ENCODE measurements at regions not wholly inside any gene's neighbourhood (a gene's known extent, or its start where the extent isn't known, plus 50 kb on each side); places are given as distances from the start of the nearest gene placed in this dataset.

- Histone ChIP-seq H3K36me3 (no peaks in the 10 kb centered on the region), H3K27ac (no peak overlapping the region), H3K4me3 (no peak overlapping the region), H3K27me3 (peaks cover 13 to 15% (median 15%) of the 10 kb centered on the region in 3 donors), H3K9me3 (no peaks in the 10 kb centered on the region), H3K4me1 (no peaks in the 10 kb centered on the region)
- in situ Hi-C loops (cut with MboI; ENCODE audit: low sequenced_read_pairs in 4 of 4) (no loop called here), intact Hi-C loops (cut with DNase I; ENCODE audit: low total_unique reads) (no loop called here)
- TF ChIP-seq CTCF (IDR thresholded peaks at IDR 0.05 in 4 of 5, conservative IDR thresholded peaks at IDR 0.05 in 1 of 5) (no peak), POLR2A (IDR thresholded peaks at IDR 0.05) (no peak)
- DNase-seq: no peak
- no peak for ATAC-seq
Measured at GRCh38 chr9:134555094-134555650, 86.4 kb upstream of the COL5A1 start.

- no peak overlapping the region for H3K4me3 ChIP-seq
- in situ Hi-C loops (cut with MboI; ENCODE audit: low sequenced_read_pairs in 4 of 4) (no loop called here), intact Hi-C loops (cut with DNase I; ENCODE audit: low total_unique reads) (no loop called here)
- peaks cover 6 to 13% (median 13%) of the 10 kb centered on the region in 3 donors for H3K27me3 ChIP-seq
- no peaks in the 10 kb centered on the region for H3K36me3 ChIP-seq
- no peaks in the 10 kb centered on the region for H3K4me1 ChIP-seq
- ATAC-seq (no peak), DNase-seq (no peak)
- TF ChIP-seq CTCF (IDR thresholded peaks at IDR 0.05 in 4 of 5, conservative IDR thresholded peaks at IDR 0.05 in 1 of 5) (no peak), POLR2A (IDR thresholded peaks at IDR 0.05) (no peak)
- H3K9me3 ChIP-seq: no peaks in the 10 kb centered on the region
- no peak overlapping the region for H3K27ac ChIP-seq
Measured at GRCh38 chr9:134556531-134557068, 85.0 kb upstream of the COL5A1 start.

GRCh38 chr9:134557331-134557730 is 84.3 kb upstream of the COL5A1 start:
- no peaks in the 10 kb centered on the region for H3K9me3 ChIP-seq
- TF ChIP-seq POLR2A (IDR thresholded peaks at IDR 0.05) (no peak), CTCF (IDR thresholded peaks at IDR 0.05 in 4 of 5, conservative IDR thresholded peaks at IDR 0.05 in 1 of 5) (no peak)
- H3K36me3 ChIP-seq: no peaks in the 10 kb centered on the region
- in situ Hi-C loops (cut with MboI; ENCODE audit: low sequenced_read_pairs in 4 of 4): no loop called here
- H3K27me3 ChIP-seq: peaks cover 6 to 13% (median 13%) of the 10 kb centered on the region in 3 donors
- intact Hi-C loops (cut with DNase I; ENCODE audit: low total_unique reads): no loop called here
- no peak for ATAC-seq
- H3K4me1 ChIP-seq: no peaks in the 10 kb centered on the region
- no peak for DNase-seq
- no peak overlapping the region for H3K27ac ChIP-seq
- no peak overlapping the region for H3K4me3 ChIP-seq

- Histone ChIP-seq H3K4me1 (no peaks in the 10 kb centered on the region), H3K27me3 (peaks cover 0 to 13% (median 9%) of the 10 kb centered on the region in 3 donors), H3K27ac (no peak overlapping the region), H3K9me3 (no peaks in the 10 kb centered on the region), H3K36me3 (no peaks in the 10 kb centered on the region), H3K4me3 (no peak overlapping the region)
- no peak for DNase-seq
- no peak for TF ChIP-seq POLR2A (IDR thresholded peaks at IDR 0.05)
- no peak for TF ChIP-seq CTCF (IDR thresholded peaks at IDR 0.05 in 4 of 5, conservative IDR thresholded peaks at IDR 0.05 in 1 of 5)
- intact Hi-C loops (cut with DNase I; ENCODE audit: low total_unique reads) (no loop called here), in situ Hi-C loops (cut with MboI; ENCODE audit: low sequenced_read_pairs in 4 of 4) (no loop called here)
- ATAC-seq: no peak
Measured at GRCh38 chr9:134558124-134558905, 83.3 kb upstream of the COL5A1 start.

Measured in gastrocnemius medialis (tissue), 4 donors.